Right atrium auricular region (tissue), 2 donors: ENCODE measurements at regions not wholly inside any gene's neighbourhood (a gene's known extent, or its start where the extent isn't known, plus 50 kb on each side); places are given as distances from the start of the nearest gene placed in this dataset.

ENCODE experiments used
- DNase-seq: peaks from one replicate; pipeline ENCODE4 v3.0.0-alpha.2; 2019; ENCODE audit warnings: low spot score
- H3K27ac ChIP-seq, 2 donors: fragments of 200-600 bp; sonication (generic); 1 replicate in 1 of 2; 2 replicates in 1 of 2; pipeline ENCODE4 v1.5.1; 2016 to 2019
- H3K27me3 ChIP-seq, 2 donors: fragments of 200-600 bp; sonication (generic); one replicate each; pipeline versions ENCODE4 v1.5.1 to v1.6.0; 2017 to 2019
- H3K36me3 ChIP-seq: fragments of 200-600 bp; sonication (generic); one replicate; pipeline ENCODE4 v1.5.1; 2016
- H3K4me1 ChIP-seq, 2 donors: fragments of 200-600 bp; sonication (generic); one replicate each; pipeline versions ENCODE4 v1.5.1 to v1.6.0; 2017 to 2019
- H3K4me3 ChIP-seq, 2 donors: fragments of 200-600 bp; sonication (generic); 1 replicate in 1 of 2; 2 replicates in 1 of 2; pipeline ENCODE4 v1.5.1; 2017 to 2019; ENCODE audit warnings: mild to moderate bottlenecking in 1 of 2, moderate library complexity in 1 of 2
- H3K9me3 ChIP-seq, 2 donors: fragments of 200-600 bp; sonication (generic); one replicate each; pipeline ENCODE4 v1.5.1; 2019
- TF ChIP-seq, protein P1 (sequence below), 2 donors: fragments of 200-600 bp; sonication (generic); IDR thresholded peaks; one replicate each; pipeline ENCODE4 v1.5.1; 2019; ENCODE audit warnings: antibody characterized with exemption in 2 of 2

DNA sequence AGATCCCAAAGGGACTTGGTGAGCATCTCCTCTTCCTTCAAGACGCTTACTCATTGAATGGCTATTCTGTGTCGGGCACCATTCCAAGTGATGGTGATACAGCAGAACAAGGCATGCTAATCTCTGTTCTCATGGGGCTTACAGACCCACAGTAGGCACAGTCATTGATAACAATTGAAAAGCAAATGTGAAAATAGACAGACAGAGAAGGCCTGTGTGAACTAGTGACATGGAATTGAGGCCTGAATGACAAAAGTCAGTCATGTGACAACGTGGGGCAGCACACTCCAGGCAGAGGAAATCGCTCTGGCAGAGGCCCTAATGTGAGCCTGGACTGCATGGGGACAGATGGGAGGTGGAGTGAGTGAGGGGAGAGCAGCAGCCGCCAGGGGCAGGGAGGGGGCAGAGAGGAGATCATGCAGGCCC, 70.7 kb upstream of the CPLX2 start:
- Histone ChIP-seq H3K4me1 (peaks cover 0 to 13% of the 10 kb centered on the region in 2 donors), H3K27ac (no peak overlapping the region), H3K27me3 (no peaks in the 10 kb centered on the region), H3K36me3 (no peaks in the 10 kb centered on the region), H3K4me3 (no peak overlapping the region), H3K9me3 (no peaks in the 10 kb centered on the region)
- TF ChIP-seq, protein P1, sequence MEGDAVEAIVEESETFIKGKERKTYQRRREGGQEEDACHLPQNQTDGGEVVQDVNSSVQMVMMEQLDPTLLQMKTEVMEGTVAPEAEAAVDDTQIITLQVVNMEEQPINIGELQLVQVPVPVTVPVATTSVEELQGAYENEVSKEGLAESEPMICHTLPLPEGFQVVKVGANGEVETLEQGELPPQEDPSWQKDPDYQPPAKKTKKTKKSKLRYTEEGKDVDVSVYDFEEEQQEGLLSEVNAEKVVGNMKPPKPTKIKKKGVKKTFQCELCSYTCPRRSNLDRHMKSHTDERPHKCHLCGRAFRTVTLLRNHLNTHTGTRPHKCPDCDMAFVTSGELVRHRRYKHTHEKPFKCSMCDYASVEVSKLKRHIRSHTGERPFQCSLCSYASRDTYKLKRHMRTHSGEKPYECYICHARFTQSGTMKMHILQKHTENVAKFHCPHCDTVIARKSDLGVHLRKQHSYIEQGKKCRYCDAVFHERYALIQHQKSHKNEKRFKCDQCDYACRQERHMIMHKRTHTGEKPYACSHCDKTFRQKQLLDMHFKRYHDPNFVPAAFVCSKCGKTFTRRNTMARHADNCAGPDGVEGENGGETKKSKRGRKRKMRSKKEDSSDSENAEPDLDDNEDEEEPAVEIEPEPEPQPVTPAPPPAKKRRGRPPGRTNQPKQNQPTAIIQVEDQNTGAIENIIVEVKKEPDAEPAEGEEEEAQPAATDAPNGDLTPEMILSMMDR (IDR thresholded peaks at IDR 0.05) = no peak
- DNase-seq = no peak

DNA sequence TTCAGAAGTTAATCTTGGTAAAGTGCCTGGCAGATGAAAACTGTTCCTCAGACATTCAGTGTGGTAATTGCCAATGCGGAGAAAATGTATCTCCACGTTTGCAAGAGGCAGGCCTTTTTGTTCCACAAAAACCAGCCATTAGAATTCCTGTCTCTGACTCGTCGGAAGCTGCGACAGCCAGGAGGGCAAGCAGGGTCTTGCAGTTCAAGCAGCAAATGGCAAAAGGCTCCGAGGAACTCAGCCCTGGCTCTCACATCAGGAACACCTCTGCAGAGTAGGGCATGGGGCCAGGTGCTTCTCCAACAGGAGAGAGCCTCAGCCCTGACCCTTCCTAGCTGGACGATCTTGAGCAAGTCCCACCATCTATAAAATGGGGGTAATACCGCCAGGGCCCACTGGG, 69.0 kb upstream of the CPLX2 start:
- no peak for DNase-seq
- TF ChIP-seq, protein P1 (IDR thresholded peaks at IDR 0.05) = no peak
- Histone ChIP-seq H3K36me3 (no peaks in the 10 kb centered on the region), H3K9me3 (no peaks in the 10 kb centered on the region), H3K4me3 (no peak overlapping the region), H3K4me1 (peaks cover 0 to 4% of the 10 kb centered on the region in 2 donors), H3K27ac (no peak overlapping the region), H3K27me3 (no peaks in the 10 kb centered on the region)

DNA sequence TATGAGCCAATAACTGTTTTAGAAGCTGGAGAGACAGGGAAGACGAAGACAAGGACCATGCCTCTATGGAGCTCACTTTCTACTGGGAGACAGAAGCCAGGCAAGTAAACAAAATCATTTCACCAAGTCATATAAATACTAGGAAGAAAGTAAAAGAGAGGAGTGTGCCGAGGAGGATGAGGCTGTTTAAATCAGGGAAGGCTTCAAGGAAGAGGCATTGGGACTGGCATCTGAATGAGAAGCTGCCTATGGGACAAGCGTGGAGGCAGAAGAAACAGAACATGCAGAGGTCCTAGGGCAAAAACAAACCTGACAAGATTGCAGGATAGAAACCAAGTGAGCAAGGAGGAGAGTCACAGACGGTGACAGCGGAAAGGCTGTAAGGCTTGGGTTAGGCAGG, 68.1 kb upstream of the CPLX2 start:
- TF ChIP-seq, protein P1 (IDR thresholded peaks at IDR 0.05) = no peak
- Histone ChIP-seq H3K36me3 (no peaks in the 10 kb centered on the region), H3K9me3 (no peaks in the 10 kb centered on the region), H3K27me3 (no peaks in the 10 kb centered on the region), H3K4me3 (no peak overlapping the region), H3K4me1 (no peaks in the 10 kb centered on the region), H3K27ac (no peak overlapping the region)
- no peak for DNase-seq

DNA sequence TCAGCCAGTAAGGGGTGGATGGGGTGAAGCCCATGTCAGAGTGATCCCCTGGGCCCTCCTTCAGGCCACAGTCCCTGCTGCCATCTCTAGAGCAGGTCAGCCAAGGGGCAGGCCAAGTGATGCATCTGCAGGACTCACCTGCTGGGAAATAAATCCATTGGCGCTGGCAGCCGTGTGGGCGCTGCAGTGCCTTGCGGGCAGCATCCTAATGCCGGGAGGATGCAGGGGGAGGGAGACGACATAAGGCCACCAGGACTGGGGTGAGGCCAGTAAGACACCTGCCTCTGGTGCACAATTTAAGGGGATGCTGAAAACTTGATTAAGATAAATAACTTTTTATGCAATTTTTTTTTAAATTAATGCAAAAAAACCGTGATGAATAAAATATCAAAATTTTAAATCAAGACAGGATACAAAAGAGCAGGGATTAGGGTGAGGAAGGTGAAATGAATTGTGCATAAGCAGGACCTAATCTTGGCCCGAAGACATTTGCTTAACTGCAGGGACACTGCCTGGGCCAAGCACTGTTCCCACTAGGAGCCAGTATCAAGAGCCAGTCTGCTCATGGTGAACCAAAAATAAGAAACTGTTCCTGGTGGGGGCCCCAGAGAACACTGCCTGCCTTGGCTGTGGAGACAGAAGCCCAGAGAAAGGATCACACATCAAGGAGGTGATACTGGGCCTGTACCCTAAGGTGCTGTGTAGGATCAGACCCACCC, 67.5 kb upstream of the CPLX2 start:
- TF ChIP-seq, protein P1 (IDR thresholded peaks at IDR 0.05) = no peak
- Histone ChIP-seq H3K4me3 (no peak overlapping the region), H3K4me1 (no peaks in the 10 kb centered on the region), H3K36me3 (no peaks in the 10 kb centered on the region), H3K27me3 (no peaks in the 10 kb centered on the region), H3K27ac (no peak overlapping the region), H3K9me3 (no peaks in the 10 kb centered on the region)
- no peak for DNase-seq

DNA sequence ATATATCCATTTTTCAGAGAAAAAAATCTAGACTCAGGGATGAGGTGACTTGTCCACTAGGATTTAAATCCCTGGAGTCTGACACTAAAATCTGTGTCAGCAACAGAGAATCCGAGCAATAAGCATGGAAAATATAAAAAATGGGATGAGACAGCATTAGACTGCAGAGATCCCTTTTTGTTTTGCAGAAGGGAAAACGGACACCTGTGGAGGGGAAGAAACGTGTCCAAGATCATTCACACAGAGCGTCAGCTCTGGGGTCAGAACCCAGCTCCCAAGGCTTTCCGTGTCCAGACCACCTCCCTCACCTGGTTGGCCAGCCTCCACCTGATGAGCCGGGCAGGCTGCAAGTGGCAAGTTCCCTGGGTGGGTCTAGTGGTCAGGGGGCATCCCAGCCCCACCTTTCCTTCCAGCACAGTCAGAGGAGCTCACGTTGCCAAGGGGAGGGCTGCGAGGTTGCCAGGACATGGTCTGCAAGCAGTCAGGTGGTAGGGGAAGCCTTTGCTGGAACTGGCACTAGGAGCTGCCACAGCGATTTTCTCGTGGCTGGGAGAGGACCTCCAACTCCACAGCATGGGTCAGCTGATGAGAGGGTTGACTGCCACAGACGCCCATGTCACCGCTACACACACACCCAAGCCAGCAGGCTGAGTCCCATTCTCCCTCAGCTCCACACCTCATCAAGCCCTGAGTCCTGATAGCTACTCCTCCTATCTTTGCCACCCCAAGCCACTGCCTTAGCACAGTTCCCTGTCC, 65.9 kb upstream of the CPLX2 start:
- Histone ChIP-seq H3K27me3 (no peaks in the 10 kb centered on the region), H3K4me3 (no peak overlapping the region), H3K36me3 (no peaks in the 10 kb centered on the region), H3K9me3 (no peaks in the 10 kb centered on the region), H3K27ac (no peak overlapping the region), H3K4me1 (no peaks in the 10 kb centered on the region)
- no peak for DNase-seq
- TF ChIP-seq, protein P1 (IDR thresholded peaks at IDR 0.05) = no peak
